Aorta (tissue), 5 donors: ENCODE measurements at regions not wholly inside any gene's neighbourhood (a gene's known extent, or its start where the extent isn't known, plus 50 kb on each side); places are given as distances from the start of the nearest gene placed in this dataset.

ENCODE experiments used
- ATAC-seq: fragments of 200-7000 bp; cut with Tn5 transposase; one replicate; pipeline ENCODE4 v1.9.1; 2022; ENCODE audit warnings: moderate library complexity; ENCODE audit not compliant: low FRiP score
- DNase-seq, 2 donors: peaks; one replicate each; pipeline ENCODE4 v3.0.0-alpha.2; 2020
- H3K27ac ChIP-seq, 2 donors: one replicate each; pipeline ENCODE4 v1.5.1; 2013; ENCODE audit warnings: low read length in 2 of 2, mild to moderate bottlenecking in 2 of 2, moderate library complexity in 2 of 2, control low read depth in 1 of 2, inconsistent platforms in 1 of 2, low read depth in 1 of 2
- H3K27me3 ChIP-seq, 2 donors: one replicate each; pipeline ENCODE4 v1.6.1; 2013; ENCODE audit warnings: control low read depth in 1 of 2, low read length in 1 of 2, mild to moderate bottlenecking in 1 of 2, moderate library complexity in 1 of 2; ENCODE audit not compliant: insufficient read depth in 2 of 2, control insufficient read depth in 1 of 2
- H3K36me3 ChIP-seq, 2 donors: one replicate each; pipeline ENCODE4 v1.6.1; 2013; ENCODE audit warnings: control low read depth in 1 of 2, low read length in 1 of 2, mild to moderate bottlenecking in 1 of 2; ENCODE audit not compliant: insufficient read depth in 2 of 2, control insufficient read depth in 1 of 2
- H3K4me1 ChIP-seq, 2 donors: one replicate each; pipeline ENCODE4 v1.6.1; 2013; ENCODE audit warnings: low read length in 2 of 2, control low read depth in 1 of 2, mild to moderate bottlenecking in 1 of 2, moderate library complexity in 1 of 2; ENCODE audit not compliant: insufficient read depth in 2 of 2, control insufficient read depth in 1 of 2
- H3K4me3 ChIP-seq, 2 donors: one replicate each; pipeline ENCODE4 v1.5.1; 2013; ENCODE audit warnings: low read length in 2 of 2, control low read depth in 1 of 2, mild to moderate bottlenecking in 1 of 2
- H3K9me3 ChIP-seq: one replicate; pipeline ENCODE4 v1.6.1; 2013; ENCODE audit warnings: mild to moderate bottlenecking, low read length; ENCODE audit not compliant: control insufficient read depth
- WGBS, 2 donors: extraction: QIAGEN DNeasy Blood & Tissue Kit; methylation state at CpG; one replicate each; pipeline ENCODE4 v1.1.7; 2013; 5-methylcytosine and 5-hydroxymethylcytosine counted together
- intact Hi-C, 2 donors: fragments of 100-400 bp; cut with DNase I; formaldehyde crosslinking; loops; one replicate each; pipeline versions ENCODE4 v1.14.2 to v1.15.0; 2022
- donor health status: healthy with polysubstance abuse.
- donor health status: Bipolar disorder and iron deficiency.
- donor health status: DM: no; HTN: no; CAD: no.
- donor health status: DM: no; HTN: no; CAD: no.
- donor health status: DM: yes; HTN: yes; CAD: no.

DNA sequence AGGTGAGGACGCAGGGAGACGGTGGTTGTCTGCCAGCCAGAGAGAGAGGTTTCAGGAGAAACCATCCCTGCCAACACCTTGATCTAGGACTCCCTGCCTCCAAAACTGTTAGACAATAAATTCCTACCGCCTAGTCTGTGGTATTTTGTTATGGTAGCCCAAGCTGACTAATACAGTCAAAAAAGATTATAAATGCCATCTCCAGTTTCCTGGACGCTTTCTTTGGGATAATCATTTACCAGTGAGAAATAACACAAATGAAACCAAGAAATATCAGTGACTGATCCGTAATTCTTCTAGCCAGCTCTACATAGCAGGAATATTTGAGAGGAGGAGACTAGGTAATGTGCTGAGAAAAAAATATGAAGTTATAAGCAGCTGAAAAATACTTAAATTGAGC is 707.8 kb upstream of the LMCD1 start:
- Histone ChIP-seq H3K27me3 (no peaks in the 10 kb centered on the region), H3K4me3 (no peak overlapping the region), H3K9me3 (no peaks in the 10 kb centered on the region), H3K36me3 (no peaks in the 10 kb centered on the region), H3K4me1 (no peaks in the 10 kb centered on the region), H3K27ac (no peak overlapping the region)
- intact Hi-C loops = loop anchor here in 1 of 2 donors (10.0 kb wide), 1 partner anchor 239 kb away; no protein-coding TSS in a partner anchor
- no peak for DNase-seq
- 91 to 95% methylated on average over 5 of the region's 5 CpGs for WGBS, 2 donors
- ATAC-seq = no peak

DNA sequence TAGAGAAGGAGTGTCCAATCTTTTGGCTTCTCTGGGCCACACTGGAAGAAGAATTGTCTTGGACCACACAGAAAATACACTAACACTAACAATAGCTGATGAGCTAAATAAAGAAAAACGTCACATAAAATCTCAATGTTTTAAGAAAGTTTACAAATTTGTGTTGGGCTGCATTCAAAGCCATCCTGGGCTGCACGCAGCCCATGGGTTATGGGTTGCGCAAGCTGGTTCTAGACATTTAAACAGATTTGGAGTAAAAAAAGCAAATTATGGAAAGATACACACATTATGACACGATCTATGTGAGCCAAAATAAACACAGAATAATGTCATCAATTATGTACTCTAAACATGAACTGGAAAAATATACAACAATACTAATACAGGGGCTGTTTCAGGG is 703.3 kb upstream of the LMCD1 start:
- Histone ChIP-seq H3K27ac (no peak overlapping the region), H3K27me3 (no peaks in the 10 kb centered on the region), H3K9me3 (no peaks in the 10 kb centered on the region), H3K36me3 (no peaks in the 10 kb centered on the region), H3K4me3 (no peak overlapping the region), H3K4me1 (no peaks in the 10 kb centered on the region)
- DNase-seq (no peak), ATAC-seq (no peak)
- intact Hi-C loops = loop anchor here in 1 of 2 donors (10.0 kb wide), 1 partner anchor 243 kb away; no protein-coding TSS in a partner anchor
- 20 to 26% methylated on average over 4 of the region's 4 CpGs for WGBS, 2 donors

DNA sequence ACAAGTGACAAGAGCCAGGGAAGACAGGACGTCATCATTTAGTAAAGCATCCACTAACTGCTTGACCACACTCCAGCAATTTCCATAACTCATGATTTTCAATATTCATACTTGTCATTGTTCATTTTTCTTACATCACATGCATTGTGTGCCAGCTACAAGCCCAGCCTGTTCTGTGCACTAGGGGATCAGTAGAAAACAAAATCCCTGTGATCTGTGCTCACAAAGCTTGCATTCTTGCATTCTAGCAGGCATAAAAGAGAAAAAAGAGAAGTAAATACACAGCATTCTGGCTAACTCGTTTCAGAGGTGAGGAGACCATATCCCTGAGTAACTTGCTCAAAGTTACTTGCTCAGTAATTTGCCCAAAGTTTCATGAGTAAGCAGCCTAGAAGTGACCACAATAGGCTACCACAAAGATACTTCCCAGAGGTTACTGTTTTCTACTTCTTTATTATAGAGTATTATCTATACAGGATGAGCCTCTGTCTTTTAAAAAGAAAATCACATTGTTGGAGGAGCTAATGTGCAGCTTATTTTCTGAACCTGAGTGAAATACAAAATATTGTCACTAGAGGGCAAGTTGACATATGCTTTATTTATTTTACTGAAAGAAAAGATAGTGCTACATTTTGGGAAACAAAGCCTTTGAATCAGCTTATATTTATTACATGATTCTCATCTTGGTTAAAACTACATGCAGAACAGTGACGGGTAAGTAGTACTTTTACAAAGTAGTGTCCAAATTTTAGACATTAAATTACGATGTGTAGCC is 701.4 kb upstream of the LMCD1 start:
- intact Hi-C loops = no loop called here

DNA sequence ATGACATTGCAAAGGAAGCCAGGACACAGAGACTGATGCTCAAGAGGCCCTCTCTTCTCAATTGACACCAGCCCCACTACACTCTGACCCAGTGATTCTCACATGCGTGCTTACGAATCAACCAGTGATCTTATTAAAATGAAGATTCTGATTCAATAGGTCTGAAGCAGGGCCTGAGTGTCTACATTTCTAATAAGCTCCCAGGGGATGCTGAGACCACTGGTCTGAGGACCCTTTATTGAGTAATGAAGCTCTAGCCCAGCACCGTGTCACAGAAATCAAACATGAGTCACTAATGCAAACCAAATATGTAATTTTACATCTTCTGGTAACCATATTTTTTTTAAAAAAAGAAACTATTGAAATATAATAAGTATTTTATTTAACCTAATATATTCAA is 689.1 kb upstream of the LMCD1 start:
- ATAC-seq (no peak), DNase-seq (no peak)
- Histone ChIP-seq H3K4me3 (no peak overlapping the region), H3K27ac (no peak overlapping the region), H3K4me1 (no peaks in the 10 kb centered on the region), H3K9me3 (no peaks in the 10 kb centered on the region), H3K36me3 (no peaks in the 10 kb centered on the region), H3K27me3 (no peaks in the 10 kb centered on the region)
- 96 to 97% methylated on average over 3 of the region's 3 CpGs for WGBS, 2 donors
- intact Hi-C loops = no loop called here

More for the DNA sequence above, 701.4 kb upstream of the LMCD1 start:
- no peak for DNase-seq
- H3K36me3 ChIP-seq = no peaks in the 10 kb centered on the region
- ATAC-seq = peak; percentile 52
- no peaks in the 10 kb centered on the region for H3K27me3 ChIP-seq
- H3K4me3 ChIP-seq = no peak overlapping the region
- WGBS, 2 donors = 52 to 54% methylated on average over 4 of the region's 4 CpGs
- H3K27ac ChIP-seq = no peak overlapping the region
- H3K9me3 ChIP-seq = no peaks in the 10 kb centered on the region
- no peaks in the 10 kb centered on the region for H3K4me1 ChIP-seq

DNA sequence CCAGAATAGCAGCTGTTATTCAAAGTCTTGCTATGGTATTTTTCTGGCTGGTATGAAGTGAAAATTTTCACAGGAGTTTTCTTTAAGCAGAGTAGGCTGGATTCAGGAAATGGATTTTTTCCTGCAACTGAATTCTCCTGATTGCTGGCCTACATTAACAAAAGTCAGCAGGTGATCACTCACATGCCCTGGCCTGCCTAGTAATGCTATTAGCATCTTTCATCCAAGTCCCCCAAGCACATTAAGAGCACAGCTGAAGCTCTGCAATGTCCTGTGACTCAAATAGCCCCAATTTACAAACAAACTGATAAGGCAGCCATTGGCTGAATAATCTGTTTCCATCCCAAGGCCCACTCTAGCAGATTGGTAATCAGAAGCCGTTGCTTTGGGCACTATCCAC is 688.3 kb upstream of the LMCD1 start:
- ATAC-seq = no peak
- intact Hi-C loops = no loop called here
- Histone ChIP-seq H3K36me3 (no peaks in the 10 kb centered on the region), H3K27me3 (no peaks in the 10 kb centered on the region), H3K4me1 (no peaks in the 10 kb centered on the region), H3K4me3 (no peak overlapping the region), H3K9me3 (no peaks in the 10 kb centered on the region), H3K27ac (no peak overlapping the region)
- DNase-seq = no peak
- WGBS, 2 donors = 62 to 70% methylated on average over 1 of the region's 1 CpG

DNA sequence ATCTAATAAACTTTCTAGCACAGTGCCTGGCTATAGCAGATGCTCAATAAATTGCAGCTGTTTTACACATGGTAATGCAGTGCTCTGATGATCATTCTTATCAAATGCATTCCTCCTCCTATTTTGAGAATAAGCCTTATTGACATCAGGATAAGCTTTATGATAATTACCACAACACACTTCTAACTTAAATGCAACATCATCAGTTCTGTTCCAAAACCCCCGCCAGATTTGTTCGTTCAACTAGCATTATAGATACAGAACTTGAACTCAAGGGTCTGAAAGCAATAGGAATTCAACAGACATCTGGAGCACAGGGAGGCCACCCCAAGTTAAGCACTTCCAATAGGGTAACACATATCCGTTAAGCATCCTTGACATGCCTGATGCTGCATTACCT is 684.4 kb upstream of the LMCD1 start:
- H3K27ac ChIP-seq = no peak overlapping the region
- H3K4me1 ChIP-seq = no peaks in the 10 kb centered on the region
- no peak for DNase-seq
- WGBS, 2 donors = 96 to 98% methylated on average over 3 of the region's 3 CpGs
- no peak for ATAC-seq
- peaks cover 2% of the 10 kb centered on the region for H3K9me3 ChIP-seq
- H3K36me3 ChIP-seq = no peaks in the 10 kb centered on the region
- no peaks in the 10 kb centered on the region for H3K27me3 ChIP-seq
- intact Hi-C loops = no loop called here
- no peak overlapping the region for H3K4me3 ChIP-seq

DNA sequence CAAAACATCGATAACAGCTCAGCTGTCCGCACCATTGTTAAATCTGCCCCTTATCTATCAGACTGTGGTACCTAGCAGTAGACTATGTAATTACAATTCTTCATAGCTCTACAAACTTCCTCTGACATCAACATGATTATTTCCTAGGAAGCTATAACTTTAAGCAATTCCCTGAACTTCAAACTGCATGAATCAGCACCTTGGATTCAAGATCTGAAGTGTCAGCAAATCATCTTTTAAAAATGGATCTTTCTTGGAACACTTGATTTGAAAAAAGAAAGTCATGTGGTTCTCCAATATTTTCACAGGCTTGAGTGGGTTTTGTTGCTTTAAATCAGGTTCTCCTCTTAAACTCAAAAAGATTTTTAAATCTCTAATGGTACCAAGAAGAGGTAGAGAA is 680.7 kb upstream of the LMCD1 start:
- Histone ChIP-seq H3K27me3 (no peaks in the 10 kb centered on the region), H3K36me3 (no peaks in the 10 kb centered on the region), H3K4me1 (no peaks in the 10 kb centered on the region), H3K9me3 (peaks cover 4% of the 10 kb centered on the region), H3K4me3 (no peak overlapping the region), H3K27ac (no peak overlapping the region)
- WGBS, 2 donors = 92 to 97% methylated on average over 2 of the region's 2 CpGs
- DNase-seq = no peak
- intact Hi-C loops = no loop called here
- ATAC-seq = no peak

DNA sequence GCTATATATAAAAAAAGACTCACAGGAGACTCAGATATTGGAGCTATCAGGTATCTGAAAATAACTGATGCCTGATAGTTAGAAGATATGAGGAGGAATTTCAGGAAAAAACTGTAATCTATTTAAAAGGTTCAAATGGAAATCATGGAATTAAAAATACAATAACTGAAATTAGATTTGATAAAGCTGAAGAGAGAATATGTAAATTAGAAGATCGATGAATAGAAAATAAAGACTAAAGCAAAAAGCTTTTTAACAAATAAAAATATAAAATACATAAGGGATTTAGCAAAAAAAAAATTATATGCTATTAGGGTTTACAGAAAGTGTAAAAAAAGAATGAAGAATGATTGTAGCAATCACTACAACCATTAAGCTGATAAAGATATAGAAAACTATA is 679.8 kb upstream of the LMCD1 start:
- Histone ChIP-seq H3K27me3 (no peaks in the 10 kb centered on the region), H3K36me3 (no peaks in the 10 kb centered on the region), H3K4me3 (no peak overlapping the region), H3K9me3 (peaks cover 4% of the 10 kb centered on the region), H3K27ac (no peak overlapping the region), H3K4me1 (no peaks in the 10 kb centered on the region)
- no peak for DNase-seq
- 88 to 91% methylated on average over 1 of the region's 1 CpG for WGBS, 2 donors
- intact Hi-C loops = no loop called here
- ATAC-seq = no peak

DNA sequence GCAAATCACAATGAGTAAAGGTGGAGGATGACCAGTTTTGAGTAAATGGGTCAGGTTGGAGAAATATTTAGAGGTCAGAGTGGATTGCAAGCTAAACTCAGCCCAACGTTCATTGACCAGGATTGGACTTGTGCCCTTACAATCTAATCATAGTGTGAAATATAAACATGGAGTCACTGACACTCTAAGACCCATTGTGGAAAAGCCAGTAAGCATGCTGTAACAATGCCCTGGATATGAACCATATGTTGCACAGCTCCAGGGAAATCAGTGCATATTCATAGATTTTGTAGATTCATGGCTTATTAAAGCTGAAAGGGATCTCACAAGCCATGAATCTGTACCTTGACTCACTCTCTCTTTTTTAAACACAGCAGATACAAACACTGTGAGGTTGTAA is 660.2 kb upstream of the LMCD1 start:
- Histone ChIP-seq H3K36me3 (no peaks in the 10 kb centered on the region), H3K27ac (no peak overlapping the region), H3K27me3 (peaks cover 0 to 1% of the 10 kb centered on the region in 2 donors), H3K4me1 (no peaks in the 10 kb centered on the region), H3K4me3 (no peak overlapping the region), H3K9me3 (no peaks in the 10 kb centered on the region)
- ATAC-seq (no peak), DNase-seq (no peak)
- intact Hi-C loops = no loop called here
- 9 to 18% methylated on average over 1 of the region's 1 CpG for WGBS, 2 donors
